Activated naive CD8-positive, alpha-beta T cell treated with anti-CD3 and anti-CD28 coated beads for 36 hours (primary cell): ENCODE measurements at regions not wholly inside any gene's neighbourhood (a gene's known extent, or its start where the extent isn't known, plus 50 kb on each side); places are given as distances from the start of the nearest gene placed in this dataset.

ENCODE experiments used
- DNase-seq: peaks from one replicate; pipeline ENCODE4 v3.0.0; 2021
- H3K27ac Mint-ChIP-seq: one replicate; pipeline ENCODE4 v1.8.0; 2022; ENCODE audit warnings: mild to moderate bottlenecking, moderate library complexity, mixed read lengths
- H3K27me3 Mint-ChIP-seq: one replicate; pipeline ENCODE4 v1.8.0; 2022; ENCODE audit warnings: mild to moderate bottlenecking, mixed read lengths
- H3K36me3 Mint-ChIP-seq: one replicate; pipeline ENCODE4 v1.8.0; 2021; ENCODE audit warnings: mild to moderate bottlenecking, mixed read lengths
- H3K4me1 Mint-ChIP-seq: one replicate; pipeline ENCODE4 v1.8.0; 2021; ENCODE audit warnings: mixed read lengths
- H3K4me3 Mint-ChIP-seq: one replicate; pipeline ENCODE4 v1.8.0; 2022; ENCODE audit warnings: mild to moderate bottlenecking, moderate library complexity, mixed read lengths
- H3K9me3 Mint-ChIP-seq: one replicate; pipeline ENCODE4 v1.8.0; 2022; ENCODE audit warnings: mixed read lengths

DNA sequence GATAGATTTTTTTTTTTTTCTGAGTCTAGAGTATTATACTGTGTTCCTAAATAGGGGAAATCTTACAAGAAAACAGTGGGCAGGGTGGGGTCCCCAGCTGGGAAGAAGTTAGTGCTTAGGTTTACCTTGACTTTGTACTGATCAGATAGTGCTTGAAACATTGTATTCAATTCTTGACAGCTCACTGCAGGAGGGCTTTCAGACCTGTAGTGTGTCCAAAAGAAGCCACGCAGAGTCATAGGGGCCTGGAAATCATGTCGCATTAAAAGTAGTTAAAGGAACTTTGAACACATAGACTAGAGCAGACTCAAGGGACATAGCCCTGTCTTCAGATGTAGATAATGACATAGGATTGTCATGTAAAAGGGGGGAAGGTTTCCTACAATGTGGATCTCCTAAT is 215.4 kb upstream of the NR4A3 start:
- Mint-ChIP-seq H3K4me1 (peaks cover 6% of the 10 kb centered on the region), H3K9me3 (no peaks in the 10 kb centered on the region), H3K4me3 (no peak overlapping the region), H3K27ac (no peak overlapping the region), H3K36me3 (no peaks in the 10 kb centered on the region), H3K27me3 (peaks cover 9% of the 10 kb centered on the region)
- no peak for DNase-seq

DNA sequence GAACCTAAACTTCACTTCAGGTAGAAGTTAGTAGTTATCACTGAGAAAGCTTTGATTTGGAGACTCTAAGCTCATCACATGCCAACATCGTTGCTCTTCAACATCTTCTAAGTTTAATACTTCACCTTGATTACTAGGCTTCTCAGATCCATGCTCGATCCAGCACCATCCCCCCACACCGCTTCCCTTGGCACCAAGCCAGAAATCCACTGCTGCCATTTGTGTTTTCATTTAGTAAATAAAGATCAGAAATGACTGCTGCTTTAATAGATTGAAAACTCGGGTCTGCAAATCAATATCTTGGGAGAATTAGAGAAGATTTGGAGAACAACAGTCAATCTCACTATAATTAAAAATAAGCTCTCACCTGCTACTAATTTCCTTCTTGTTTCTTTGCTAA is 214.7 kb upstream of the NR4A3 start:
- peaks cover 9% of the 10 kb centered on the region for H3K27me3 Mint-ChIP-seq
- H3K9me3 Mint-ChIP-seq = no peaks in the 10 kb centered on the region
- H3K36me3 Mint-ChIP-seq = no peaks in the 10 kb centered on the region
- H3K27ac Mint-ChIP-seq = no peak overlapping the region
- H3K4me1 Mint-ChIP-seq = peaks cover 6% of the 10 kb centered on the region
- no peak for DNase-seq
- H3K4me3 Mint-ChIP-seq = no peak overlapping the region

DNA sequence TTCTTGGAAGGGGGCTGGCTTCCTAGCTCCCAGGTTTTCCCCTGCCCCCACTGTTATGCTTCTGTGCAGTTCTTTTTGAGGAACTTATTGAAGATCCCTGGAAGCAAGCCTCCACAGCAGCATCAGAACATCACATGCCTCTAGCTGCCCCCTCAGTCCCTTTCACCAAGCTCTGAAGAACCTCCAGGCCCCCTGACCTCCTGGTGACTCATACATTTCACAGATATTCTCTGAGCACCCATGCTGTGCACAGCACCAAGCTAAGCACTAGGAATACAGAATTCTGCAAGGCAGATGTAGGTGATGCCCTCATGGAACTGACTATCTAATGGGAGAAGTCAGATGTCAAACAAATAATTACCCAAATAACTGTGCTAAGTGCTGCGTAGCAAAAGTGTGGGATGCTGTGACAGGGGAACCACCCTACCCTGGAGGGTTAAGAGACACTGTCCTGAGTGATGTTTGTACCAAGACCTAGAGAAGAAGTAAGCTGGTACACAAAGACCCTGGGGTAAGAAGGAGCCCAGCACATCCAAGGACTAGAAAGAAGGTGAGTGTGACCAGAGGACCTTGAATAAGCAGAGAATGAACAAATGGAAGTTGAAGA is 213.7 kb upstream of the NR4A3 start:
- DNase-seq = no peak

DNA sequence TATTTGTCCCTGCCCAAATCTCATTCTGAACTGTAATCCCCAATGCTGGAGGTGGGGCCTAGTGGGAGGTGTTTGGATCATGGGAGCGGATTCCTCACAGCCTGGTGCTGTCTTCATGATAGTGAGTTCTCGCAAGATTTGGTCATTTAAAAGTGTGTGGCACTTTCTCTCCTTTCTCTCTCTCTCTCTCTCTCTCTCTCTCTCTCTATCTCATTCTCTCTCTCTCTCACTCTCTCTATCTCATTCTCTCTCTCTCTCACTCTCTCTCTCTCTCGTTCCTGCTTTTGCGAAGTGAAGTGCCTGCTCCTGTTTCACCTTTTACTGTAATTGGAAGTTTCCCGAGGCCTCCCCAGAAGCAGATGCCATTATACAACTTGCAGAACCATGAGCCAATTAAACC is 207.3 kb upstream of the NR4A3 start:
- no peak overlapping the region for H3K27ac Mint-ChIP-seq
- H3K27me3 Mint-ChIP-seq = peaks cover 5% of the 10 kb centered on the region
- H3K4me3 Mint-ChIP-seq = no peak overlapping the region
- no peak for DNase-seq
- no peaks in the 10 kb centered on the region for H3K4me1 Mint-ChIP-seq
- H3K36me3 Mint-ChIP-seq = no peaks in the 10 kb centered on the region
- no peaks in the 10 kb centered on the region for H3K9me3 Mint-ChIP-seq

More for the DNA sequence above, 213.7 kb upstream of the NR4A3 start:
- H3K4me1 Mint-ChIP-seq = peaks cover 6% of the 10 kb centered on the region
- no peaks in the 10 kb centered on the region for H3K9me3 Mint-ChIP-seq
- H3K27ac Mint-ChIP-seq = no peak overlapping the region
- H3K27me3 Mint-ChIP-seq = peaks cover 9% of the 10 kb centered on the region
- H3K4me3 Mint-ChIP-seq = no peak overlapping the region
- H3K36me3 Mint-ChIP-seq = no peaks in the 10 kb centered on the region

DNA sequence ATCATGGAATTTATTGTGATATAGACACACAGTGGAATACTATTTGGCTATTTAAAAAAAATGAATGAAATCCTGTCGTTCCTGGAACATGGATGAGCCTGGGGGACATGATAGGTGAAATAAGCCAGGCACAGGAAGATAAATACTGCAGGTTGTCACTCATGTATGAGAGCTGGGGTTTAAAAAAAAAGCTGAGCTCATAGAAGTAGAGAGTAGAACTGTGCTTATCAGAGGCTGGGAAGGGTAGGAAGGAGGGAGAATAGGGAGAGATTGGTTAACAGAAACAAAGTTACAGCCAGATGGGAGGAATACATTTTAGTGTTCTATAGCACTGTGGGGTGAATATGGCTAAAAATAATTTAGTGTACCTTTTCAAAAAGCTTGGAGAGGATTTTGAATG is 200.6 kb upstream of the NR4A3 start:
- Mint-ChIP-seq H3K4me1 (no peaks in the 10 kb centered on the region), H3K27me3 (peaks cover 5% of the 10 kb centered on the region), H3K9me3 (no peaks in the 10 kb centered on the region), H3K27ac (no peak overlapping the region), H3K36me3 (no peaks in the 10 kb centered on the region), H3K4me3 (no peak overlapping the region)
- DNase-seq = no peak

DNA sequence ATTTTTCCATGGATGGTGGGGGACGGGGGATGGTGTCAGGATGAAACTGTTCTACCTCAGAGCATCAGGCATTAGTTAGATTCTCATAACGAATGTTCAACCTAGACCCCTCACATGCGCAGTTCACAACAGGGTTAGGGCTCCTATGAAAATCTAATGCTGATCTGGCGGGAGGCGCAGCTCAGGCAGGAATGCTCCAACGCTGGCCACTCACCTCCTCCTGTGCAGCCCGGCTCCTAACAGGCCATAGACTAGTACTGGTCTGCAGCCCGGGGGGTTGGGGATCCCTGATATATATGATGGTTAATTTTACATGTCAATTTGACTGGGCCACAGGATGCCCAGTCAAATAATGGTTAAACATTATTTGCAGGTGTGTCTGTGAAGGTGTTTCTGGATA is 199.0 kb upstream of the NR4A3 start:
- no peaks in the 10 kb centered on the region for H3K36me3 Mint-ChIP-seq
- H3K27ac Mint-ChIP-seq = no peak overlapping the region
- no peaks in the 10 kb centered on the region for H3K27me3 Mint-ChIP-seq
- DNase-seq = no peak
- H3K4me3 Mint-ChIP-seq = no peak overlapping the region
- H3K4me1 Mint-ChIP-seq = no peaks in the 10 kb centered on the region
- H3K9me3 Mint-ChIP-seq = no peaks in the 10 kb centered on the region

DNA sequence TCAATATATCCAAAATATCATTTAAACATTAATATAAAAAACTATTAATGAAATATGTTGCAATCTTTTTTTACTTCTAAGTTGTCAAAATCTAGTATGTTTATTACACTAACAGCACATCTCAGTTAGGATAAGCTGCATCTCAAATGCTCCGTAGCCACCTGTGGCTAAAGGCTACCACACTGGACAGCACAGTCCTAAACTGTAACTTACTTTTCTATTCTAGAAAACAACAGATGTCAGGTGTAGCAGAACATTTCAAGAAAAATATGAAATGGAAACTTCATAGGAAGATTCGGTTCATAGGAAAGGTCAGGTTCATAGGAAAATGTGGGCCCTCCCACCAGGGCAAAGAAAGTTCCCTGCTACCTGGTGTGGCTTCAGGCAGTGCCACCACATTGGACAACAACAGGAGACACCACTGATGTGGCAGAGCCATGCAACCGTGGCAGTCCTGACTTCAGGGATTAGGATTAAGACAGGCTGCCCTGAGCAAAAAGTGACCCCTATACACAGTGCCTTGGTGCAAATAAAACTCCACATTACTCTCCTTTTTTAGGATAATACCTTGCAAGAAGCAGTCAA is 197.8 kb upstream of the NR4A3 start:
- peaks cover 3% of the 10 kb centered on the region for H3K4me1 Mint-ChIP-seq
- DNase-seq = no peak
- no peaks in the 10 kb centered on the region for H3K9me3 Mint-ChIP-seq
- H3K27ac Mint-ChIP-seq = no peak overlapping the region
- H3K36me3 Mint-ChIP-seq = no peaks in the 10 kb centered on the region
- H3K4me3 Mint-ChIP-seq = no peak overlapping the region
- H3K27me3 Mint-ChIP-seq = no peaks in the 10 kb centered on the region

DNA sequence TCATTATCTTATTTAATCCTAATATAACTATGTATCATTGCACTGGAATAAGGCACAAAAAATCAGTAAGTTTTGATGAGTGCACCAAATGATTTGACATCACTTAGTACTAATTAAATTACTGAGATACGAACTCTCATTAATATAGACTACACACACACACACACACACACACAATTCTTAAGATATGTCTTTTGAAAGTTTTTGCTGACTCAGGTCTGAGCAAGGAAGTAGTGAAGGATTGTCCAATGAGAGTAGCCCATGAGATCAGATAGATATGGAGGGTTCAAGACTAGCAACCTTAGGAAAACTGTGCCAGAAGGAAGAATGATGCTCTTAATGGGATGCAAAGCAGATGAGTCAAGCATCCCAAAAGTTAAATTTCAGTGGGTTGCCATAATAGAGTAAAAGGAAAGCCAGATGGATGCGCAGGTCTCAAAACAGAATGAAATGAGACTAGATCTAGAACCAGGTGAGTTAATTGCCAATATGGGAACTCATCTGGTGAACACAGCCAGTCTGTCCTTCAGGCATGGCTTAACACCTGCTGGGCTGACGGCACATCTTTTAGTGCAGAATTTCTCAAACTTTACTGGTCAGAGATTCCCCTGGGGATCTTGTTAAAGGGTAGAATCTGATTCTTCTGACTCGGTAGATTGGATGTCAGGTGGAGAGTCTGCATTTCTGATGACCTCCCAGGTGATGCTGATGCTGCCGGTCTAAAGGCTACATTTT is 197.0 kb upstream of the NR4A3 start:
- H3K27ac Mint-ChIP-seq = no peak overlapping the region
- H3K36me3 Mint-ChIP-seq = no peaks in the 10 kb centered on the region
- DNase-seq = no peak

DNA sequence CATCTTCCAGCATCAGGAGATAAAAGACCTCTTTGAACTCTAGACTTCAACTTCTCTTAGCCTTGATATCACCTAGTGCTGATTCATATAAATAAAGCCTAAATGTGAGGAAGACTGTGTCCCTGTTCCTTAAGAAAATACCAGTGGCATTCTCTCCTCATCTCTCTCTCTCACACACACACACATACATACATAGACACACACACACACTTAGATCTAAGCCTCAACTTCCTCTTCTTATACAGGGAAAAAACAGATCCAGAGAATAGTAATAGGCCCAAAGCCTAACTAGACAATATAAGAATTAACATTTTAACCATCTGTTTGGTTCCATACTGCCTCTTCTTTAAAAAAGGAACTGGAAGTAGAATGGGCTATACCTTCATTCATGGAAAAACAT is 195.3 kb upstream of the NR4A3 start:
- DNase-seq = no peak
- no peak overlapping the region for H3K27ac Mint-ChIP-seq
- H3K27me3 Mint-ChIP-seq = no peaks in the 10 kb centered on the region
- H3K9me3 Mint-ChIP-seq = no peaks in the 10 kb centered on the region
- no peaks in the 10 kb centered on the region for H3K36me3 Mint-ChIP-seq
- no peak overlapping the region for H3K4me3 Mint-ChIP-seq
- H3K4me1 Mint-ChIP-seq = peaks cover 3% of the 10 kb centered on the region

More for the DNA sequence above, 197.0 kb upstream of the NR4A3 start:
- H3K27me3 Mint-ChIP-seq = no peaks in the 10 kb centered on the region
- H3K9me3 Mint-ChIP-seq = no peaks in the 10 kb centered on the region
- no peak overlapping the region for H3K4me3 Mint-ChIP-seq
- H3K4me1 Mint-ChIP-seq = peaks cover 3% of the 10 kb centered on the region

DNA sequence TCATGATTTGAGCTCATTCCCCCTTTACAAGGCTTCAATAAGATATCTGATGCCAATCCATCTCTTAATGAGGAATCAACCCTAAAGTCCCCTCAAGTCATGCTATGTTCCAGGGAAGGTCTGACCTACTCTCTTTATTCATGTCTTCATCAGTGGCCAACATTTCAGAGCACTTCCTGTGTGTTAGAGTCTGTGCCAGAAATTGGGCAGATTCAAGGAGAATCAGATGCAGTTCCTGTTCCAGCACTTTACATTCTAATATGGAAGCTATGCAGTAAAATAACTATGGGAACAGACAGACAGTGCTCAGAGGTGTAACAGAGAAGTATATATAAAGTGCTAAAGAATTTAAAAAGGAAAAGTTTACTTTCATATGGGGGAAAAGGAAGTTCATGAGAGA is 193.4 kb upstream of the NR4A3 start:
- no peaks in the 10 kb centered on the region for H3K9me3 Mint-ChIP-seq
- H3K27ac Mint-ChIP-seq = no peak overlapping the region
- H3K4me3 Mint-ChIP-seq = no peak overlapping the region
- no peaks in the 10 kb centered on the region for H3K36me3 Mint-ChIP-seq
- no peaks in the 10 kb centered on the region for H3K27me3 Mint-ChIP-seq
- H3K4me1 Mint-ChIP-seq = peaks cover 3% of the 10 kb centered on the region
- no peak for DNase-seq

DNA sequence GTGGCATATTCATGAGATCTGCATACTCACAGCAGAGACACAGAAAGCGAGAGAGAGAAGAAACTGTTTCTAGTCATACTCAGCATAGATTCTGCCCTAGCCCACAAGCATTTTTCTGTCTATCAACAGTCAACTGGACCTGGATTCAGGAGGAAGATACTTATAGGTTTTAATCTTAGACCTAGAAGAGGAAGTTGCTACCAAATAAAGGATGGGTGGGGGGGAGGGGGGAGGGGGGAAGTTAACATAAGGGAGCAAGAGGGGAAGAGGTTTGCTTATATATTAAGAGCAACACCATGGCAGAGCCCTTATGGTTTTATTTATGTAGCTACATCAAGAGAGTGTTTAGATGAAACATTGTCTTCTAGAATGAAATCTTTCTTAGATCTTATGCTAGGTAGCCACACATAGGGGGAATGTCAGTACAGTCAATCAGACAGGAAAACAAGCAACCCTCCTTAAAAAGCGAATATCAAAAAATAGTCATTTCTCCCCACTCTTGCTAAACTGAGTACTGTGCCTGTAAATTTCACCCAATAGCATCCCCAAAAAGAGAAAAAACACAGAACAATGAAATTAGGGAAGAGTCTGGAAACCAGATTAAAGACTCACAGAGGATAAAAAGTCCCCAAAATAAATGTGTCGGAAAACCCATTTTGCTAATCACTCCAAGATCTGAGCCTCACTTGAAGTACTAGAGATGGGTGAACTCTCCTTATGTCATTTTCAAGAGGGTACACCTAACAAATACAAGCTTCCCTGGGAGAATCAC is 192.7 kb upstream of the NR4A3 start:
- H3K9me3 Mint-ChIP-seq = no peaks in the 10 kb centered on the region

DNA sequence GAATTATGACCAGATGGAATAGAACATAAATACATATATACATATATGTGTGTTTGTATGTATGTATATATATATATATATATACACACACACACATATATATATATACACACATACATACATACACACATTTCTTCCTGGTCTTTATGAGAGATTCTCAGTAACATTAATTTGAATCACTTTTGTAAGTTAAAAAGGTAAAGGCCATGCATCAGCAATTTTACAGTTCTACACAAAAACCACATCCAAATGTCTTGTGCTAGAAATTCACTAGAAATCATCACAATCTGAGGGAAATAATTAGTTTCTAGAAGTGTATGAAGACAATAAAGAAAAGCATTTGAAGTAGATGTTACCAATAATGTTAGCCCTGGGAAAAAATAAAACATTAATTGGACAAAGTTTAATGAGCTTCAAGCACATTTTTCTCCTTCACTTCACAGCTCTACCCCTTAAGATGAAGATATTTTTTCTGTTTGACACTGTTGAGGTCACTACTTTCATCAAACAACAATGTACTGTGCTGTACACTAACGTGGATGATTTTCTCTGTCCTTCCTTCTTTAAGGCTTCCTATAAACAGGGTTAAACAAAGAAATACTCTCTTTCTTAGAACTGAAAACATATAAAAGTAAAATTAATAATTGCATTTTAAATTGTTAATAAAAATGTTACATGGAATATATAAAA is 189.2 kb upstream of the NR4A3 start:
- Mint-ChIP-seq H3K36me3 (no peaks in the 10 kb centered on the region), H3K9me3 (no peaks in the 10 kb centered on the region), H3K4me1 (peaks cover 3% of the 10 kb centered on the region), H3K27me3 (no peaks in the 10 kb centered on the region), H3K4me3 (no peak overlapping the region), H3K27ac (no peak overlapping the region)
- DNase-seq = no peak

More for the DNA sequence above, 192.7 kb upstream of the NR4A3 start:
- Mint-ChIP-seq H3K36me3 (no peaks in the 10 kb centered on the region), H3K27me3 (no peaks in the 10 kb centered on the region), H3K4me1 (peaks cover 3% of the 10 kb centered on the region), H3K4me3 (no peak overlapping the region), H3K27ac (no peak overlapping the region)
- no peak for DNase-seq

DNA sequence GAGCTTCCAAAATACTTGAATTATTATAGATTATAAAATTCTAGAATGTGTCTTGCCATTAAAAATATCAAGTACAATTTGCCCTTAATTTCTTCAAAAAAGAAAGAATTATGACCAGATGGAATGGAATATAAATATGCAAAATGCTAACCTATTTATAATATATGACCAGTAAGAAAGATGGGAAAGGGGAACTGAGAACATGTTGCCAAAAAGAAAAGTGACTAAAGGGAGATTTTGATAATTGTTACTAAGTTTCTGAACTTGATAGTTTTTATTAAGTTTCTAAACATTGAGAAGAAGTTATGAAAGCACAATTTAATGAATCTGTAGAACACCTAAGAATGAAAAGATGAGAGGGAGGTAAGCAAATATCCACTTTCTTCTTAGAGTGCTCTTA is 188.4 kb upstream of the NR4A3 start:
- Mint-ChIP-seq H3K27ac (no peak overlapping the region), H3K27me3 (no peaks in the 10 kb centered on the region), H3K9me3 (no peaks in the 10 kb centered on the region), H3K4me1 (peaks cover 3% of the 10 kb centered on the region), H3K4me3 (no peak overlapping the region), H3K36me3 (no peaks in the 10 kb centered on the region)
- DNase-seq = no peak

DNA sequence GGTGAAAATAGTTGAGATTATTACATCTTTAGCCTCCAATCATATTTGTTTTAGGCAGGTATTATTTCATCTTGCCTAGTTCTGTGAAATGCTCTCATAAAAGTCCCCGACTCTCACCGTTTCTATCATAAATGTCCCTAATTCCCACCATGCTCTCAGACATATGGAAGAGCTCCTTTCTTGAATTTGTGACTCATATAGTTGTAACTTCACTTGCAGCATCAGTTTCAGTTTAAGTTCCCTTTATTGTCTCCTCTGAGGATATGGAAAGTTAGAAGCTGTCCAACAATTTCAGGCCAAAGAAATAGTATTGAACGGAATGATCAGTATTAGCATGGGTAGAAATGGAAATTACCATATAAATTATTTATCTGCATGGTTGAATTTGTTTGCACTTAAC is 187.5 kb upstream of the NR4A3 start:
- Mint-ChIP-seq H3K27ac (no peak overlapping the region), H3K9me3 (no peaks in the 10 kb centered on the region), H3K36me3 (no peaks in the 10 kb centered on the region), H3K27me3 (no peaks in the 10 kb centered on the region), H3K4me1 (no peaks in the 10 kb centered on the region), H3K4me3 (no peak overlapping the region)
- DNase-seq = no peak

DNA sequence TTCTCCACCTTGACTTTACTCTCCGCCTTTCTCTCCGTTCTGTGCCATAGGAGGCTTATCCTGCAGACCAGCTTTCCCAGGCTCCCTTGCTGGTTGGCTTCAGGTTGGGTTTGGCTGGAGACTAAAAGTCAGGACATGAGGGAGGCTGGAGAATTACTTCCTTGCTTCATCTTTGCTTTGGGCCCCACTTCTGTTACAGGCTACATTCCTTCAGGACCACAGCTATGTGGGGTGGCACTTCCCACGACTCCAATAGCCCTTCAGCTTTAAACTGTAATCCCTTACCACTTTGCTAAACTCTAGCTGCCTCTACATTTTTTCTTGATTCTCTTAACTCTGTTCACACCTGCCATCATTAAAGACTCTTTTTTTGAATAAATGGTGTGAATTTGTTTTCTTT is 186.7 kb upstream of the NR4A3 start:
- no peak overlapping the region for H3K27ac Mint-ChIP-seq
- no peaks in the 10 kb centered on the region for H3K9me3 Mint-ChIP-seq
- no peaks in the 10 kb centered on the region for H3K27me3 Mint-ChIP-seq
- DNase-seq = no peak
- no peaks in the 10 kb centered on the region for H3K36me3 Mint-ChIP-seq
- no peaks in the 10 kb centered on the region for H3K4me1 Mint-ChIP-seq
- no peak overlapping the region for H3K4me3 Mint-ChIP-seq
